ELR (cell line): ENCODE measurements at regions not wholly inside any gene's neighbourhood (a gene's known extent, or its start where the extent isn't known, plus 50 kb on each side); places are given as distances from the start of the nearest gene placed in this dataset.
A peak's percentile ranks its signal among the peaks of the same experiment; 100 is the strongest.
"Not testable (repeated sequence)": the region's sequence is repeated elsewhere in the genome, so short reads cannot be mapped to it uniquely, and the experiment has no call there.

Source experiments
- DNase-seq: peaks from one replicate; pipeline ENCODE4 v3.0.0-alpha.2; 2015; ENCODE audit warnings: low read depth

DNA sequence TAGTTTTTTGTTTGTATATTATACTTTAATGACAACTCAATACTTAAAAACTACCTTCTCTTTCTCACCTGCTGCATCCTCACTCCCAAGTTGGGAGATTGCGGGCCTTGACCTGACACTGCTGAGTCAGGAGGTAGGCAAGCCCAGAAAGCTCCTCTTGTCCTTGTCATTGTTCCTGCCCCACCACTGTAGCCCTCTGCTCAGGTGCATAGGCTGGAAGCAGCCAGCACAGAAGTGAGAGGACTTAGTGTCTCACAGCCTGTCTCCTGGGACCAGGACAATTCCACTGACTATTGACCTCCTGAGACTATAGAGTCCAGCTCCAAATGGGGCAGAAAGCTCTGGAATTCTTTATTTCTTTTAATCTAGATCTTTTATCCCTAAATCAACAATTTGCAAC, 123.5 kb upstream of the NDP start:
- no peak for DNase-seq

DNA sequence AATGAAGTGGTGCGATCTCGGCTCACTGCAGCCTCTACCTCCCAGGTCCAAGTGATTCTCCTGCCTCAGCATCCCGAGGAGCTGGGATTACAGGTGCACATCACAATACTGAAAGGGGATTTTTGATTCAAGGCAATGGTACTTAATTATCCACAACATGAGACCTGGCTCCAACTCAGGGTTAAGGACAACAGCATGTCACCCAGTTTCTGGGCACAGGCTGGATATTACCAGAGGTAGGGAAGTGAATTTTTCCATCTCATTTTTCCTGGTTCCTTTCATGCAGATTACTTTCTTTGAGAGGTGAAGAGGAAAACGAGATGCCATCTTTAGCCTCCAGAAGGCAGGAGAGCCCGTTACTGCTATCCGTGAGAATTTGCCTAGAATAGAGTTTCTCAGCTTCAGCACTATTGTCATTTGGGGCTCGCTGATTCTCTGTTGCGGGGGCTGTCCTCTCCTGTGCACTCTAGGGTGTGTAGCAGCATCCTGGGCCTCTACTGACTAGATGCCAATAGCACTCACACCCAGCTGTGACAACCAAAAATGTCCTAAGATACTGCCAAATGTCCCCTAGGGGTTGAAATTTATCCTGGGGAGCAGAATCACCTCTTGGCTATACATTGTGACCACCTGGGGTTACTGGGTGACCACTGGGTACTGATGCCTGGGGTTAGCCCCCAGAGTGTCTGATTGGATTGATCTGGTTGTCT, 121.8 kb upstream of the NDP start:
- DNase-seq: no peak

DNA sequence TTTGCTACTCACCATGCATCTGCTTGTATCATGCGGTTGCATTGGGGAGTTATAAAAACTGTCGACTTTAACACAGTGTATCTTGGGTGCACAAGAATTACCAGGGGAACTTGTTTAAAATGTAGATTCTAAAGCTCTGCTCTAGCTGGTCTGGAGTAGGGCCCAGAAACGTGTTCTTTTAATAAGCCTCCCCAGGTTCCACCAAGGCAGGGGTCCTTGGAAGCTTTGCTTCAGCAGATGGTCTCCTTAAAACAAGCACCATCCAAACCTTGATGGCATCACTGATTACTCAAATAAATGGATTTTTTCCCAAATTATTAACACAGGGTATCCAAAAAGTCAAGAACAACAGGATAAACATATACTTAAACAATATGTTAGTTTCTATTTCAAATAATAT, 120.2 kb upstream of the NDP start:
- no peak for DNase-seq

GRCh38 chrX:44092778-44093177, 119.6 kb upstream of the NDP start:
- DNase-seq: no peak

- no peak for DNase-seq
Measured at GRCh38 chrX:44088510-44089144, 115.4 kb upstream of the NDP start.

DNA sequence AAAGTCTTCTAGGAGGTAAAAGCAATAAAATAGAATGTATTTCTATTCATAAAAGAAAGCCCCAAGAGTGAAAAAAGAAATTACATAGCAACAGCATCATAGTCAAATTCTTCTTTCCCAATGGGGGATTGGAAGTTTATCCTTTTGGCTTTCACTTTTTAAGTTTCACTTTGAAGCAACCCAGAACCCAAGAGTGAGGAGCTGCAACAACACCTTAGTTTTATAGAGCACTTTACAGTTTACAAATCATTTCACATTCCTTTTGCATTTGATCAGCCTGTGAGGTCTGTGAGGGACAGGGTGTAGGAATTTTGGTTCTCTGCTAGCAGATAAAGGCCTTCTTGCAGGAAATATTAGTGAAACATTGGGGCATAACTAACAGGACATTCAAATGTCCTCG, 112.0 kb upstream of the NDP start:
- DNase-seq: peak; percentile 3

GRCh38 chrX:44082829-44083228, 109.6 kb upstream of the NDP start:
- no peak for DNase-seq

- no peak for DNase-seq
Measured at GRCh38 chrX:44080083-44080482, 106.9 kb upstream of the NDP start.

GRCh38 chrX:44072631-44073030, 99.4 kb upstream of the NDP start:
- peak; percentile 12 for DNase-seq

DNA sequence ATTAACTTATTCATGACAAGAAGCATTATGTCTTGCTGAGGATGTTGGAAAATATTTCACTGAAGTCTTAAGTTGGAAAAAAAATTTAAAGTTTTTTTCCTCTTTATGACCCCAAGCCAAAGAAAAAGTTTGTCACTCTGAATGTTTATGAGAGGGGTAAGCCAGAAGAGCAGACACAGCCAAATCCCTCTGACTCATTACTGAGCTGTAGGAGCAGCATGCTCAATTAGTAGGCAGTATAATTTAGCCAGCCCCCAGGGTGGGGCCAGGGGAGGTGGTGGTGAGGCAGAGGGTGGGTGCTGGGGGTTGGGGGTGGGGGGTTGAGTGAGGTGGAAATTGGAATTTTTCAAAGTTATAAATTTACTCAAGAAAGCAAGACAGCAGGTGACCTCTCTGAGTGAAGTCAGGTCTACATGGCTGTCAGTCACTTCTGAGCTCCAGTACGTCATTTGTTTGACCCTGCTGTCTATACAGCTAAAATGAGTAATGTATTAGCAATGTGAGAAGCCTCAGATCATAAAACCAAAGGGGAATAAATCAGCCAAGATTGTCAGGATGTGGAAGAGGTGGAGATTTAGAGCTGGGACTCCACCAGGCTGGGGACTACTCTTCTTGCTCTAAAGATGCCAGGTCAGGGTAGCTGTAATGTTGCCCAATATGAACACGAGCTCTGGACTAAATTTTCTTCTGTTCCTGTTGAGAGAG, 98.8 kb upstream of the NDP start:
- DNase-seq: peak; percentile 82

DNA sequence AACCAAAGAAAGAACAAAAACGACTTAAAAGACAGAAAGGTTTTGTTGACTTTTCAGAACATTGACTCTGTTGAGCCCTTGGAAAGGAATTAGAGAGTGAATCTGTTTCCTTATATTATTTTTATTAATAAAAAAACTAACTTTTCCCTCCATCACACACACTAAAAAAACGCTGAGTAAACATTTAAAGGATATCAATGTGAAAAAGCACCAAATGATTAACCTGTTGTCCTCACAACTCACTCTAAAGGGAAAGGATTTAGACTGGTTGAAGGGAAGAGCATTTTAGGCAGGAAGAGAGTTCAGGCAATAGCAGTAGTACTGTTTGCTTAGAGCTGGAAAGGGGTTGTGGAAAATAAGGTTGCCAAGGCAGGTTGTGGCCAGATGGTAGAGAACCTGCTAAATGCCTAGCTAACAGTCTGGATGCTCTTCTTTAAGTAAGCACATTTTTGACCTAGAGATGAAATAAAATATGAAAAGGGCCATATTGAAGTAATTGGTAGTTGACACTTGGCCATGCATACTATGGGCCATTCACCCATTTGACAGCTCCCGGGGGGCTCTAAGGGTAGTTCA, 98.0 kb upstream of the NDP start:
- peak; percentile 1 for DNase-seq

DNA sequence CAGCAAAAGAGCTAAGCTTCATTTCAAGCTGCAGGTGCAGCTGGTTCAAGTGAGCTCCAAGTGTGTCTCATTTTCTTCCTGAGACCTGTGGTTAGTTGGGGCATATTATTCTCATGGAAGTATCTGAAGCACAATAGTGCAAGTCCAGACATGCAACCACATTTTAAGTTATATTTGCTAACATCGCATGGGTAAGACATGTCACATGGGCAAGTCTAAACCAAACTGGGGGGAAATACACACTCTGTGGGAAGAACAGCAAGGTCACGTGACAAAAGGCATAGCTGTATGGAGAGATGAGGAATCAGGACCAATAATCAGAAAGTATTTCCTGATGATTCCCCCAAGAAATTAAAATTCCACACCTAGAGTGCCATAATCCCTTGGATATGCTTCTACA, 94.9 kb upstream of the NDP start:
- DNase-seq: no peak

- DNase-seq: no peak
Measured at GRCh38 chrX:44063606-44064005, 90.4 kb upstream of the NDP start.

DNA sequence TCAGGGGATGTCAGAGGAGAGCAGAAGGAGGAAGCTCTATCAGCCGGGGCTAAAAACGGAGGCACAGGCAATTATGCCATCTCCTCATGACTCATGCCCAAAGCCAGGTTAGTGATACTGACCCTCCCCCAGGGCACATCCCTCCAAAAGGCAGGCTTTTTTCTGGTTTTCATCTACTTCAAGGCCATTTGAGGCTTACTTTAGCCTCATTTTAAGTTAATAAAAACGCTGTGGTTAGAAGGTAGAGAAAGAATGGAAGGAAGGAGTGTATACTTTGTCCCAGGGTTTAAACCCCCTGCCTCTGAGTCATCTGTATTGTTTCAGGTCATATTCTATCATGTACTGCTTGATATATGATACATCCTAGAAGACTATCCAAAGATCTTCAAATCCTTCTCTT, 89.7 kb upstream of the NDP start:
- DNase-seq: peak; percentile 13

GRCh38 chrX:44061968-44062614, 88.9 kb upstream of the NDP start:
- no peak for DNase-seq

GRCh38 chrX:44060221-44060620, 87.0 kb upstream of the NDP start:
- no peak for DNase-seq

DNA sequence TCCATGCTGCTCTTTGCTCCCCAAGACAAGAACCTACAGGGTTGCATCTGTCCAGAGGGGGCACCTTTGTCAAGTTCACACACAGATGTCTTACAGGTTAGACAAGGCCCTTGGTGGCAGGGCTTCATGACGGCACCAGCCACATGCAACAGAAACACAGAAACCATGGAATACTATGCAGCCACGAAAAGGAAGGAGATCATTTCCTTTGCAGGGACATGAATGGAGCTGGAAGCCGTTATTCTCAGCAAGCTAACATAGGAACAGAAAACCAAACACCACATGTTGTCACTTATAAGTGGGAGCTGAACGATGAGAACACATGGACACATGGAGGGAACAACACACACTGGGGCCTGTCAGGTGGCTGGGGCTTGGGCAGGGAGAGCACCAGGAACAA, 85.1 kb upstream of the NDP start:
- no peak for DNase-seq

GRCh38 chrX:44055638-44056037, 82.4 kb upstream of the NDP start:
- no peak for DNase-seq

DNA sequence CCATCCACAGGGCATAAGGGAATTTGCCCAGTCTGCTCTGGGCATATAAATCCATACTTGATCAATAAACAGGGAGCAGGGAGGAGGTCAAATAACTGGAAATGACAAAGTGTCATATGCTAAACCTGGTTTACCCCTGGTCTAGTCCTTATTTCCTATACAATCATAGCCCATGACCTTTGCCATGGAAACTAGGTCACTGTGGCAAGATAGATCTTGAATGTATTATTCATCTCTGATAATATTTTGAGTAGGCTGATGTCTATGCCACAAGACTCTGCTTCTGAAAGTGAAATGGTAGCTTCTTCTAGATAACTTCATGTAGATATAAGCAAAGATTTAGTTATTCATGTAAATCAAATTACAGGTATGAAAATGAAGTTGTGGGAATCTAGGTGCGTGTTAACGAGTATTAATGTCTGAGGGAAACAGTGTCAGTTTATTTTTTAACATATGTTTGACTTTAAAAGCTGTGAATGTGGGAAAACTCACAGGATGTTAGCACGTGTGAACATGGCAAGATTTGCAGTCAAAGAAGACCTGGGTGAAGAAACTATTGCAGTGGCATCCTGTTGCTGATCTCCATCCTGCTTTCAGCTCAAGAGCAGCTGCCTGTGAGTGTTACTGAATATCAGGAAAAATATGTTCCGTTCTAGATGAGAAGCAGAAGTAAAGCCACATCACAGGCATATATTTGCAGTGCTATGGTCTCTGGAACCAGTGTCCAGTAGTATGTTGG, 81.8 kb upstream of the NDP start:
- DNase-seq: no peak

DNA sequence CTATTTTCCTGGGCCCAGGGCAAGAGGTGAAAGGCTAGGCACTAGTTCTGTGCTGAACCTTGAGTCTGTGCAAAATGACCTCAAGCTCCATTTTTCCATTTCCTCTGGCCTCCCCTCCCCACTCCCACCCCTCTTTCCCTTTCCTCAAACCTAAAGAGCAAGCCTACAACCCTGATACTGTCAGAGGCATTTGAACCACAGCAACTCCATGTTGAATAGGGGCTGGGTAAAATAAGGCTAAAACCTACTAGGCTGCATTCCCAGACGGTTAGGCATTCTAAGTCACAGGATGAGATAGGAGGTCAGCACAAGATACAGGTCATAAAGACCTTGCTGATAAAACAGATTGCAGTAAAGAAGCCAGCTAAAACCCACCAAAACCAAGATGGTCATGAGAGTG, 71.9 kb upstream of the NDP start:
- not testable (repeated sequence) for DNase-seq

DNA sequence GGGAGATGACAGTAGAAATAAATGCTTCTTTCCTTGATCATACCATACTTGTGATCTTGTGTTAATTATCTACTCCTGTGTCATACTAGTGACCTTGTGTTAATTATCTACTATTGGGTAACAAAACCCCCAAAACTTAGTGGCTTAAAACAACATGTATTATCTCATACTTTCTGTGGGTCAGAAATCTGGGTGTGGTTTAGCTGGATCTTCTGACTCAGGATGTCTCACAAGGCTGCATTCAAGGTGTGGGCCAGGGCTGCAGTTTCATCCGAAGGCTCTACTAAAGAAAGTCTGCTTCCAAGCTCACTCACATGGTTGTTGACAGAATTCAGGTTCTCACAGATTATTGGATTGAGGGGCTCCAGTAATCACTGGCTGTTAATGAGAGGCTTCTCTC, 70.3 kb upstream of the NDP start:
- DNase-seq: peak; percentile 20

DNA sequence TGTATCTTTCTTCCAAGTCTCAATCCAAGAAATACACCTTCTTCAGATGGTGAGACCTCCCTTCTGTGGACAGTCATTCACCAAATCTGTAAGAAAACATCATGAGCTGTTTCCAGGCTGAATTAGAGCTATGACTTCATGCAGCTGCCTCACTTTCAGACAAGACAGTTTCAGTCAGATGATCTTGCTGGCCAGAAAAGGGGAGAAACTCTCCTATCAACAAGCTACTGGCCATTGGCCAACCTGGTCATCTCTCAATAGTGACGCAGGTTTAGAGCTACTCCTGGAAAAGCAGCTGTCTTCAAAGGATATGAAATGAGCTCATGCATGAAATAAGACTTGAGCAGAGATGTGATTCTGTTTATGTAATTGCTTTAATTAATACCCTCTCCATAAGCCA, 69.6 kb upstream of the NDP start:
- DNase-seq: no peak
